Fibroblast of lung (primary cell): ENCODE measurements at regions not wholly inside any gene's neighbourhood (a gene's known extent, or its start where the extent isn't known, plus 50 kb on each side); places are given as distances from the start of the nearest gene placed in this dataset.

Source experiments
- DNase-seq, 2 donors: peaks; one replicate each; pipeline versions ENCODE4 v3.0.0 to v3.0.0-alpha.2; 2010; ENCODE audit warnings: low read depth in 2 of 2
- H2AFZ ChIP-seq: 2 replicates; pipeline ENCODE4 v1.5.1; 2012; ENCODE audit warnings: low read length, control low read depth, inconsistent platforms
- H3K27ac ChIP-seq: 2 replicates; pipeline ENCODE4 v1.5.1; 2011; ENCODE audit warnings: low read length, control low read depth; ENCODE audit not compliant: insufficient read depth
- H3K27me3 ChIP-seq: 2 replicates; pipeline ENCODE4 v1.5.1; 2011; ENCODE audit warnings: mild to moderate bottlenecking, low read length; ENCODE audit not compliant: control insufficient read depth, insufficient read depth
- H3K36me3 ChIP-seq: 2 replicates; pipeline ENCODE4 v1.5.1; 2011; ENCODE audit warnings: low read length; ENCODE audit not compliant: control insufficient read depth, insufficient read depth
- H3K4me1 ChIP-seq: 2 replicates; pipeline ENCODE4 v1.5.1; 2011; ENCODE audit warnings: low read length; ENCODE audit not compliant: control insufficient read depth, insufficient read depth; ENCODE audit errors: extremely low read depth
- H3K4me2 ChIP-seq: 2 replicates; pipeline ENCODE4 v1.5.1; 2011; ENCODE audit warnings: low read length, control low read depth; ENCODE audit not compliant: insufficient read depth; ENCODE audit errors: extremely low read depth
- H3K4me3 ChIP-seq, 4 experiments: fragments of 200-600 bp in 1 of 4; sonication (generic) in 1 of 4; replicated peaks in 1 of 4; 2 replicates each; pipeline ENCODE4 v1.5.1; 2011 to 2016; ENCODE audit warnings: low read length in 4 of 4, low read depth in 3 of 4, mild to moderate bottlenecking in 3 of 4, control low read depth in 2 of 4, inconsistent platforms in 1 of 4, mixed read lengths in 1 of 4; ENCODE audit not compliant: insufficient read depth in 1 of 4; ENCODE audit errors: control extremely low read depth in 1 of 4
- H3K79me2 ChIP-seq: 2 replicates; pipeline ENCODE4 v1.5.1; 2012; ENCODE audit warnings: mild to moderate bottlenecking, low read length, inconsistent platforms; ENCODE audit not compliant: control insufficient read depth, insufficient read depth
- H3K9ac ChIP-seq: 2 replicates; pipeline ENCODE4 v1.5.1; 2011; ENCODE audit warnings: mild to moderate bottlenecking, low read length, control low read depth; ENCODE audit not compliant: insufficient read depth
- H3K9me3 ChIP-seq: 2 replicates; pipeline ENCODE4 v1.5.1; 2012; ENCODE audit warnings: low read depth, low read length; ENCODE audit not compliant: control insufficient read depth, insufficient read depth
- H4K20me1 ChIP-seq: 2 replicates; pipeline ENCODE4 v1.5.1; 2011; ENCODE audit warnings: low read length; ENCODE audit not compliant: control insufficient read depth, insufficient read depth; ENCODE audit errors: extremely low read depth
- CTCF ChIP-seq, 2 donors: IDR thresholded peaks in 1 of 2; conservative IDR thresholded peaks in 1 of 2; 1 replicate in 1 of 2; 2 replicates in 1 of 2; pipeline ENCODE4 v1.5.1; 2011 to 2012; ENCODE audit warnings: low read length in 2 of 2, control low read depth in 1 of 2, inconsistent platforms in 1 of 2, low read depth in 1 of 2, mild to moderate bottlenecking in 1 of 2
- EZH2 ChIP-seq: IDR thresholded peaks from 2 replicates; pipeline ENCODE4 v1.5.1; 2012; ENCODE audit warnings: low read length, control low read depth, mild to moderate bottlenecking; ENCODE audit errors: missing control alignments

GRCh38 chr3:152556731-152557254, 278.1 kb upstream of the P2RY1 start:
- DNase-seq, result peak; percentile 46 to 59
- no peak overlapping the region for H3K27ac ChIP-seq
- no peak overlapping the region for H3K4me2 ChIP-seq
- no peak overlapping the region for H3K9ac ChIP-seq
- no peak overlapping the region for H2AFZ ChIP-seq
- H3K4me3 ChIP-seq, result no peak overlapping the region
- H4K20me1 ChIP-seq, result no peaks in the 10 kb centered on the region
- H3K36me3 ChIP-seq, result no peaks in the 10 kb centered on the region
- TF ChIP-seq EZH2 (no peak), CTCF (conservative IDR thresholded peaks at IDR 0.05 in 1 of 2, IDR thresholded peaks at IDR 0.05 in 1 of 2; ENCODE audit: low read depth in 1 of 2, low read length in 2 of 2) (no peak)
- no peaks in the 10 kb centered on the region for H3K79me2 ChIP-seq
- H3K4me1 ChIP-seq, result no peaks in the 10 kb centered on the region
- no peaks in the 10 kb centered on the region for H3K9me3 ChIP-seq
- no peaks in the 10 kb centered on the region for H3K27me3 ChIP-seq

GRCh38 chr3:152557302-152557999, 277.5 kb upstream of the P2RY1 start:
- Histone ChIP-seq H2AFZ (no peak overlapping the region), H3K36me3 (no peaks in the 10 kb centered on the region), H3K9ac (no peak overlapping the region), H3K27me3 (no peaks in the 10 kb centered on the region), H3K79me2 (no peaks in the 10 kb centered on the region), H3K27ac (no peak overlapping the region), H4K20me1 (no peaks in the 10 kb centered on the region), H3K4me1 (no peaks in the 10 kb centered on the region), H3K9me3 (no peaks in the 10 kb centered on the region), H3K4me3 (no peak overlapping the region), H3K4me2 (no peak overlapping the region)
- no peak for DNase-seq
- no peak for TF ChIP-seq CTCF (conservative IDR thresholded peaks at IDR 0.05 in 1 of 2, IDR thresholded peaks at IDR 0.05 in 1 of 2; ENCODE audit: low read depth in 1 of 2, low read length in 2 of 2)
- TF ChIP-seq EZH2, result no peak

GRCh38 chr3:152558386-152558785, 276.5 kb upstream of the P2RY1 start:
- peak in 1 of 2 donors; percentile 38 for DNase-seq

More at GRCh38 chr3:152558386-152558785, 276.5 kb upstream of the P2RY1 start:
- H3K4me3 ChIP-seq, result no peak overlapping the region
- no peaks in the 10 kb centered on the region for H3K4me1 ChIP-seq
- no peaks in the 10 kb centered on the region for H3K79me2 ChIP-seq
- H3K9ac ChIP-seq, result no peak overlapping the region
- H4K20me1 ChIP-seq, result no peaks in the 10 kb centered on the region
- no peaks in the 10 kb centered on the region for H3K36me3 ChIP-seq
- no peak for TF ChIP-seq EZH2
- no peak for TF ChIP-seq CTCF (conservative IDR thresholded peaks at IDR 0.05 in 1 of 2, IDR thresholded peaks at IDR 0.05 in 1 of 2; ENCODE audit: low read depth in 1 of 2, low read length in 2 of 2)
- H2AFZ ChIP-seq, result no peak overlapping the region
- H3K27me3 ChIP-seq, result no peaks in the 10 kb centered on the region
- no peak overlapping the region for H3K4me2 ChIP-seq
- H3K9me3 ChIP-seq, result no peaks in the 10 kb centered on the region
- H3K27ac ChIP-seq, result no peak overlapping the region
